GOT3 (cell line): ENCODE measurements at regions not wholly inside any gene's neighbourhood (a gene's known extent, or its start where the extent isn't known, plus 50 kb on each side); places are given as distances from the start of the nearest gene placed in this dataset.
"Not testable (repeated sequence)": the region's sequence is repeated elsewhere in the genome, so short reads cannot be mapped to it uniquely, and the experiment has no call there.

ENCODE experiments used
- DNase-seq: peaks from one replicate; lab custom pipeline; 2025; ENCODE audit warnings: mixed read lengths; lab: John Stamatoyannopoulos, UW

DNA sequence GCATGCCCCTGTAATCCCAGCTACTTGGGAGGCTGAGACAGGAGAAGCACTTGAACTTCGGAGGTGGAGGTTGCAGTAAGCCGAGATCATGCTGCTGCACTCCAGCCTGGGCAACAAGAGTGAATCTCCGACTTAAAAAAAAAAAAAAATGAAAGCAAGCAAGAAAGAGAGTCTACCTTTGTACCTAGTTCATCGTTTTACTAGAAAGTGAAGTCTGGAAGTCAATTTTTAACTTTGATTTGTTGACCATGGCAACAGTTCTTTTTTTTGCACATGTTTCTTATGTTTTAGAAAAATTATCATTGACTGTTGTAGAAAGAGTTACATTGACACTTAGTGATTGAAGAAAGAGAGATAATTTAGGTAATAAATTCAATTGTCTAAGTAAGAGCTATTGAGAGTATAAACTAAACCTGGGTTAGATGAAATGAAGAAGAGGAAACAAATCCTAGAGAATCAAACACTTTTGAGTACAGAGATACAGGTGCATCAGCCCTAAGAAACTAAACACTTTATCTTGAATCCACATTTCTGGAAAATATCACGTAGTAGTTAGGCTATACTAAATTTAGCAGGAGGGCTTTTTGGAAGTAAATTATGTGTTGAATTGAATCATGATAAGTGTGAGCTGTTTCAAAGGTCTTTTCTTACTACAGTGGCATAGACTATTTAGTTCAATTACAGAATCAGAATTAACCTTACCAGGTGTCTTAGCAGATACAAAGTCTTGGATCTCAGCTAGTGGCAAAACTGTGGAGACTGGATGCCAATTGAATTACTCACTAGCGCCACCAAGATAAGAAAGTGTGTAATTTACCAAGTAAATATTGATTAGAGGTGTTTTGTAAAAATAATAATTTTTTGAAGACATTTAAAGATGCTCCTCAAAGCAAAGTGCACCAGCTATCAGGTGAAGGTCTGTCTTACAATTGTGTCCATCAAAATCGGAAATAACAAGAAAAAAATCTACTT is 303.4 kb upstream of the NRXN1 start:
- DNase-seq: no peak

DNA sequence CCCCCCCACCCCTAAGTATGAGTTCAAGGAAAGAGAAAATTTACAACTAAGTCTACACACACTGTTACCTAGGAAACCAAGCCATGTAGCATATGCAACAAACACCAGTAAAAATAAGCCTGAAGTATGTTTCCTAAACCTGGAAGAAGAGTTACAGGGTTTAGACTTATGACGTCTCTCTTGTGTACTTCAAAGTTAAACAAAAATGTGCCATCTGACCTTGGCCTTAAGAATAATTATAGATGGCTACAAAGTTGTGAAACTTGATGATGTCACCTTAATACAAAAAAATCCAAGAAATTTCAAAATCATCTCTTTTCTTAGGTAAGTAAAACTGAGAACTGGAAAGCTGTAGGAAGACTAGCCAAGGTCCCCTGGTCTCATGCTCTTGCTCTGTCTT is 297.6 kb upstream of the NRXN1 start:
- DNase-seq: no peak

DNA sequence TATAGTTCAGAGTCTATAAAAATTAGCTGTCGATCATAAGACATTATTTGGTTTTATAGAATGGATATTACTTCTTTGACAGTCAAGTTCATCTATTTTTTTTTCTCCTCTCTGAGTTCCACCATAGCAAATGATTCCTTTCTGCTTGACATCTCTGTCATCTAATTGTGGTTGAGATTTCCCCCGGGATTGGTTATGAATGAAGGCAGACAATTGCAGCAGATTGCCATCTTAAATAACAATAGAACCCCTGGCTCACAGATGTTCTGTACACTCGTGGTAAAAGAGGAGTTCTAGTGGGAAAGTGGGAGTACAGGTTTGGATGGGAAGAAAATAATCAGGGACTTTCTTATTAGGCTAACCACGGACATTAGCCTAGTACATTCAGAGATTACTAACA is 292.1 kb upstream of the NRXN1 start:
- DNase-seq: no peak

DNA sequence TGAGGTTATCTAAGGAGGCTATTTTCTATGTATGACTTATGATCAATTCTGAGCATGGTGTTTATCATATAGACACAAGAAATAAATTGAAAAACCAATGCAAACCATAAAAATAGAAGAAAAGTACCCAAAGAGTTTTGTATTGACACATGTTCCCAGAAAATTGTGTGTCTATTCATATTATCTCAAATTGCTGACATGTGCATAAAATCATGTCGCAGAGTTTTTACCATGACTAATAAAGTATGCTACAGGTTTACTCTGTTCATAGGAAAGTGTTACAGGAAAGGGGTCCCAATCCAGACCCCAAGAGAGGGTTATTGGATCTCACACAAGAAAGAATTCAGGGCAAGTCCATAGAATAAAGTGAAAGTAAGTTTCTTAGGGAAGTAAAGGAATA is 290.7 kb upstream of the NRXN1 start:
- no peak for DNase-seq

DNA sequence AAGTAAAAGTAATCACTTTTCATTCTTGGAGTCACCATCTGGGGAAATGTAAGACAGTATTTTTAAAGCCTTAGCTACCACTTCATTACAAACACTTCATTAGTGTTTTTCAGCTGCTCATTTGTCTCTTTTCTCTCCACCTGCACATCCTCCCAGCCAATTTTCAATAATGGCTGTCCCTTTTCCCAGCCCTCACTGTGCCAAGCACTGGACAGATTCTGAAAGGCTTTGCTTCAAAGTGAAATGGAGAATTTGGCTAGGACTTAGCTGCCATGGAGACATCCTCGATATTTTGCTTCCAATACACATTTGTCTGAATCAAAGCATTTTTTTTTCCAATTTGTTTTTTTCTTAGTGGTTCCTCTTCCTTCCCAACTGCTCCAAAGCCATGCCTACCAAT is 272.4 kb upstream of the NRXN1 start:
- DNase-seq: no peak

DNA sequence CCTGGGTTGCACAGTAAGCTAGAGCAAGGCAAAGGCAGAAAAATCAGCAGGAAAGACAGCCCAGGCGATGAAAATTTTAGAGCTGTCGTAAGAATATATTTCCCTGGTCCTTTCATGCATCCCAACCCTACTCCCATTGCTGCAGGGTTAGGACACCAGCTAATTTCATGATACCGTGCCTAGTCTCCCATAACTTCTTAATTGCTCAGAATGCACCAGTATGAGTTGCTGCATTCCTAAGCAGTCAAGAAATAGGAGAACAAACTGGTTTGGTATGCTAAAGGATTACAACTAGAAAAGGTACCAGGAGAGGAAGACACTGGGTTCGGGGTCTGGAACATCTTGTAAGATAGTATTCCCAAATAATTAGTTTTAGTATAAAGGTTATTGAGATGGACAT is 269.4 kb upstream of the NRXN1 start:
- DNase-seq: no peak

DNA sequence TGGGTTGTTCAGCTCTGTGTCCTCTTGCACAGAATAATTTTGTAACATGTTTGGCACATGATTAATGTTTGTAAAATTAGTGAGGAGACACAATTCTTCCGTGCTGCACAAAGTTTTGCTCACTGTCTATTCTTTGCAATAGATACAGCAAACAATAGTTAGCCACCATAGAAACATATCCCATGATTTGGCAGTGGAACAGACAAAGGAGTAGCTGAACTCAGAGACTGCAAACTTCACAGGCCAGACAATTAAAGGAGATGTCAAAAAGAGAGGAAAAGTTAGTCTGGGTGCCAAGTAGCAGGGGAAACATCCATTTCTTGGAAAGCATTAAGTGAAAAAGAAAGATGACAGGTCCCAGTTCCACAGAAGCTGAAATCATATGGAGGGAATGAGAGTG is 267.4 kb upstream of the NRXN1 start:
- no peak for DNase-seq

DNA sequence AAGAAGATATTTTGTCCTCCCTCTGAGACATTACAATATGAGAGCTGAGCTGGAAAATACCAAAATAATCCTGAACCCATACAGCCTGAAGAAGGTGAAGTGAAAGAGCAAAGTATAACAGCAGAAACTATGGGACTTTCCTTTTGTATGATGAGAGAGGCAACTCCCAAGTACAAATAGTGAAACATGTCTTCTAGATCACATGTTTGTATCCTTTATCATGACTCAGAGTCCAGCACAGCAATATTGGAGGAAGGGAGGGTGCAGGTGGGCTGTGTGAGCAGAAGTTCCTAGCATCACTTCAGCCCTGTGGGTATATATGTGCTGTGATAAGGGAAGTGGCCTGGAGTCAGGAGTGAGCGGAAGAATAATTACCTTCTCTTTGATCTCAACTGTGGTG is 265.6 kb upstream of the NRXN1 start:
- DNase-seq: no peak

DNA sequence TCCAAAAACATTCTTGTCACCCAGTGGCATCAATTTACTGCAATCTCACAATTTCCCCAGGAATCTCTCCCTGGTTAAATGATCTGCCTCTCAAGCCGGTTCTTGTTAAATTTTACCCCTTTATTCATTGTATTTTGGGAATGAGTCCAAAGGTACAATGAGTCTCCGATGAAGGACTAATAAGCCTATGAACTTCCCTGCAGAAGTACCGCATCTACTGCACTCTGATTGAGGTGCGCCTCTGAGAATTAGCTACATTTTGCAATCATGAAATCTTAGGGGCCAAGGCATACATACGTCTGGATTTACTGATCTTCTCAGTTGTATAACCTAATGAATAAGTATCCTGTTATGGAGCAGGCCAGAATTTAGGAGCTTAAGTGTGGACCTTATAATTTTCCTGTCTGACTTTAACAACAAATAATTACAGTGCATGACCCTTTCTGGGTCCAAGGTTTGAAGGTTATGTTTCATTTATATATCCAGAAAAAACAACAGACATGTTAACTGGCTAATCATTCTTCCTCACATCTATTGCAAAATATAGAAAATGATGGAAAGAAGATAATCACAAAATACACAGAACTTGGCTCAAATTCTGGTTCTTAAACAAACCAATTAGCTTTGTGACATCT is 261.8 kb upstream of the NRXN1 start:
- no peak for DNase-seq

DNA sequence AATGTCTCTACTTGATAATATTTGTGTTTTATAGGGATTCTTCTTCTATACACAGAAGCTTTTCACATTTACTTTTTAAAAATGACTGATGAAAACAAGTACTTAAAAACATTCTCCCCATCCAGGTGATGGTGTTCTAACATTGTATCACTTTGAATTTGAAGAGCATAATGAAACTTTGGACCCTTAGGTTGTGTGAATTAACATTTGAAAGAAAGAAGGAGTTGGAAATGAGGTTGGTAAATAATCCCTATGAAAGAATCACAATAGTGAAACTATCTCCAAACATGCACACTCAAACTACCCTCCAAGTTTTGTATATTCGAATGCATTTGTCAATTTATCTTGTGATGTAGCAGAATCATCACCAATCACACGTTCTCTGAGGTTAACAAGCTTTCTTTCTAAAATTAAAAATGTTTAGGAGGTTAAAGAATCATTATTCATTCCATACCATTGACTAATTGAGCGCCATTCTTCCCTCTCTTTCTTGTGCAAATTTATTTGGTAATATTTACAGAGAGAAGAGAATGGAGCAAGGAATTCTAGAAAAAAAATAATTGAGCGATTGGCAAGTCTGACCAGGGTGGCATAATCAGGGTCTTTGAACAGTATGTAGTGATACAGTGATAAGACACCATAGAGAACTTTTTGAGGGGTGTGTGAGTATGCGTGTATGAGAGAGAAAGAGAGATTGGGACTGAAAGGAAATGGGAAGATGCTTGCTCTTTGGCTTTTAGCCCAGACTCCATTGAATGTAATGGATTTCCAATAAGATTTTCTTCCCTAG is 260.0 kb upstream of the NRXN1 start:
- DNase-seq: no peak

DNA sequence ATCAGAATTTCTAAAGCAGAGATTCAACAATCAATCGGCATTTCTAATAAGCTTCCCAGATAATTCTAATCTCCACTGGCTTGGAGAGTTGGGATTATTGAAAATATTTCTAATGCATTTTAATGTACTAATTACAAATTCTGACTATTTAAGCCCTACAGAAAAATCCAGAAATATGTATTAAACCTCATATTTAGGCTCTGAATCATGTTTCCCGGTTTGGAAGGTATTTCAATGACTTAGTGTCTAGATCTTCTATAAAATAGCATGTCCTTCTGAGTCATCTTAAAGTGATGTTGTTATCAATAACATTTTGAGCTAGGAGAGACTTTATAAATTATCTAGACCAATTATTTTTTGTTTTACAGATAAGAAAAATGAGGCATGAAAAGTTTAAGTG is 258.8 kb upstream of the NRXN1 start:
- DNase-seq: no peak

DNA sequence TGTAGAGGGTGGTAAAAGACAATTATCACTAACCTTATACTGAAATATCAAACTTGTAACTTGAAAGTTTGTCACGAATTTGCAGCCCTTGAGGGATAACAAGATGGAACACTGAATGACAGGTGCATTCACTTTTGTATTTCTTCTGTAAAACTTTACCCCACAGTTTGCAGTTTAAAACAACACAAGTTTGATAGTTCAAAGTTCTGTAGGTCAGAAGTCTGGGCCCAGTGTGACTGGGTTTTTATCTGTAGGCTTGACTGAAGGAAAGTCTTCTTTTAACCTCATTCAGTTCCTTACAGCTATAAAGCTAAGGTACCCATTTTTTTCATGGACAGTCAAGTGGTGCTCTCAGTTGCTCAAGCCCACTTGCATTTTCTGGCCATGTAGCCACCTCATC is 257.1 kb upstream of the NRXN1 start:
- no peak for DNase-seq

DNA sequence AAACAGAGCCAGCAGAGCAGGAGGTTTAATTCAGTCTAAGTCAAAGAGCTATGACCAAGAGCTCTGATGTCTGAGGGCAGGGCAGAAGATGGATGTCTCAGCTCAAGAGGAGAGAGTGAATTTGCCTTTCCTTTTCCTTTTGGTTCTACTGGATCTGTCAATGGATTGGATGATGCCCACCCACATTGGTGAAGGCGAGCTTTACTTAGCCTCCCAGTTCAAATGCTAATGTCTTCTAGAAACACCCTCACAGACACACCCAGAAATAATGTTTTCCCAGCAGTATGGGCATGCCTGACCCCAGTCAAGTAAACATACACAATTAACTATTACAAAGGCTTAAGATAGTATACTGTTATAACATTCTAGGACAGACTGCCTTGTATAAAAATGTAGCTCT is 236.3 kb upstream of the NRXN1 start:
- DNase-seq: no peak

DNA sequence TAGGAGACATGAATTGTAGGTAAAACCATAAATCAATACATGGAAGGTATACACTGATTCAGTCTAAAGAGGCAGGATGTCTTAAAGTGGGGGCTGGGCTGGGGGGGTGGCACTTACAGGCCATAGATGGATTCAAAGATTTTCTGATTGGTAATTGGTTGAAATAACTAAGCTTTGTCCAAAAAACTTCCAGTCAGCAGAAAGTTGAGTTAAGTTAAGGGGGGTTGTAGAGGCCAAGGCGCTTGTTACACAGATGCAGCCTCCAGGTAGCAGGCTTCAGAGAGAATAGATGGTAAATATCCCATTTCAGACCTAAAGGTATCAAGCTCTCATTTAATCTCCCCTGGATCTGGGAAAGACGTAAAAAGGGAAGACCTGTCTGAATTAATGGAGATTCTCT is 233.6 kb upstream of the NRXN1 start:
- DNase-seq: no peak

DNA sequence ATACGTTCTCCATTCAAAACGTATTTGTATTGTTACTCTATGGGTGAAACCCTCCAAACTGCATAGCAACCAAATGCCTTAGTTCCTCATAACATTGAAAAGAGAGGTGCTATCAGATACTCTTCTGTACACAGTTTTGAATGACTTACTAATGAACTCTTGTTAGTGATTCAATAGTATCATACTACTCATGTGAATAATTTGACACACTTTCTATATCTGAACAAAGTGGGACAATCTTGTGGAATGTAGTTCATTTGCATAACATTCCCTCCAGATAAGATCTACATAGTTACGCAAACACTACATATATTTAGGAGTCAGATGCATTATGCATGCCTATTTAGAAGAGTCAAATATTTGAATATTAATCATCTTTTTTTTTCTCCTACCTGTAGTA is 232.0 kb upstream of the NRXN1 start:
- DNase-seq: no peak

DNA sequence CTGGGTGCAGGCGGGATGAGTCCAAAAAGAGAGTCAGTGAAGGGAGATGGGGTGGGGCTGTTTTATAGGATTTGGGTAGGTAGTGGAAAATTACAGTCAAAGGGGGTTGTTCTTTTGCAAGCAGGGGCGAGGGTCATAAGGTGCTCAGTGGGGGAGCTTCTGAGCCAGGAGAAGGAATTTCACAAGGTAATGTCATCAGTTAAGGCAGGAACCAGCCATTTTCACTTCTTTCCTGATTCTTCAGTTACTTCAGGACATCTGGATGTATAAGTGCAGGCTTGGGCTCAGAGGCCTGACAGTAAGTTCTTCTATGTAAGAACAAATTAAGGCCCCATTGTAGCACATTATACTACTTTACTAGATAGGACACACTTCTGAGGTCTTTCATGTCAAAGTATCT is 231.2 kb upstream of the NRXN1 start:
- not testable (repeated sequence) for DNase-seq

DNA sequence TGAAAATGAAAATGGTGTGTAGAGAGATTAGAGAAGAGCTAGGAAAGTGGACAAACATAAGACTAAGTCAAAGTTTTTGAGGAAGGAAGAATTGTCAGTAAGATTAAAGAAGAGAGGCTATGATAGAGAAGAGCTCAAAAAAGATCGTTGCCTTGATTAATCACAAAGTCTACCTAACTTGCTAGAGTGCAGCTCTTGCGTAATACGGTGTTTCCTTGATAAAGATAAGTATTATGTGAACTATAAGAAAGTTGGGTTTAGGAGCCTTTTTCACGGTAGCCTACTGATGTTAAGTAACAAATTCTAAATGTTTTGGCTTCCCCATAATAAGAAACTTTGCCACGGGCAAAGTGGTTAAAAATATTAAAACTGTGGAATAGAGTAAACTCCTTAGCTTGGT is 226.4 kb upstream of the NRXN1 start:
- no peak for DNase-seq

DNA sequence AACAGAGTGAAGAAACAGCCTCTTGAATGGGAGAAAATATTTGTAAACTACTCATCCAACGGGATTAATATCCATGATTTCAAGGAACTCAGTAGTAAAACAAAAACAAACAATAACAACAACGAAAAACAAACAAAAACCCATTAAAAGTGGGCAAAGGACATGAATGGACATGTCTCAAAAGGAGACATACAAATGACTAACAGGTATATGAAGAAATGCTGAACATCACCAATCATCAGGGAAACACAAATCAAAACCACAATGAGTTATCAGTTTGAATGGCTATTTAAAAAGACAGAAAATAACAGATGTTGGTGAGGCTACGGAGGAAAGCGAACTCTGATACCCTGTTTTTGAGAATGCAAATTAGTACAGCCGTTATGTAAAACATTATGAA is 224.8 kb upstream of the NRXN1 start:
- no peak for DNase-seq

DNA sequence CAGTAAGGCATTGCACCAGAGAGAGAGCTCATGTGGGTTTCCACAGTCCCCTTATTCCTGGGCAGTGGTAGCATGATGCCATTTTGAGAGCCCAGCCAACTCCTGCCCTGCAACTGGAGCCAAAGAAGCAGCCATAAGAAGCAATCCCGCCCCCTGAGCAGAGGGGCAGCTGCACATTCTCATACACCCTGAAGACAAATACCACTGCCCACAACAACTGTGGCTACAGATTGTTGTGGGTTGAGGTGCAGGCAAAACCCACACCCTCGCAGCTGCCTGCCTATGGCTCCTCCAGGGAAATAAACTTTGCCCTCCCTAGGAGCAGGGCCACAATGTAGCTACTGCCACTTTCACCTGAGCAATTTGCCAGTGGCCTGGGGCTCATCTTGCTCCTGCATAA is 219.4 kb upstream of the NRXN1 start:
- no peak for DNase-seq

DNA sequence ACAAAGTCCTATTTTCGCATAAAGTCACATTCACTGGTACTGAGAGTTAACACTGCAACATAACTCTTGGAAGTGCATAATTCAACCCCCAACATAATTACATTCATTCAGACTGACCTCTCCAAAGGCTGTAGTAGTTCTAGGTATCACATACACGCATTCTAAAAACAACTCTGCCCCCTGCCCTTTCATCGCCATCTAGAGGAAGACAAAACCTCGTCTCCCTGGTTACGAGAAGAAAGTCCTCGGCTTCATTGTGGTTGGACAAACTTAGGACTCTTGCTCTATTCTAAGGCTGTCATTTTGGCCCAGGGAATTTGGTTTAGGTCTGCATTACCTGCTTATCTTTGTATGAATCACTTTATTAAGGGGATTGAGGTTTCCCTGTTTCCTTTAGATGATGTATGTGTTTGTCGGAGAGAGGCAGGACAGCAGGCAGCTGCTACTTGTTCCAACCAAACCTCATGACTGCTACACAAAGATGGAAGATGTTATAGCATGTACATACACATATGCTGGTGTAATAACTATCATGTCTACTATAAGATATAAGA is 215.4 kb upstream of the NRXN1 start:
- DNase-seq: no peak

DNA sequence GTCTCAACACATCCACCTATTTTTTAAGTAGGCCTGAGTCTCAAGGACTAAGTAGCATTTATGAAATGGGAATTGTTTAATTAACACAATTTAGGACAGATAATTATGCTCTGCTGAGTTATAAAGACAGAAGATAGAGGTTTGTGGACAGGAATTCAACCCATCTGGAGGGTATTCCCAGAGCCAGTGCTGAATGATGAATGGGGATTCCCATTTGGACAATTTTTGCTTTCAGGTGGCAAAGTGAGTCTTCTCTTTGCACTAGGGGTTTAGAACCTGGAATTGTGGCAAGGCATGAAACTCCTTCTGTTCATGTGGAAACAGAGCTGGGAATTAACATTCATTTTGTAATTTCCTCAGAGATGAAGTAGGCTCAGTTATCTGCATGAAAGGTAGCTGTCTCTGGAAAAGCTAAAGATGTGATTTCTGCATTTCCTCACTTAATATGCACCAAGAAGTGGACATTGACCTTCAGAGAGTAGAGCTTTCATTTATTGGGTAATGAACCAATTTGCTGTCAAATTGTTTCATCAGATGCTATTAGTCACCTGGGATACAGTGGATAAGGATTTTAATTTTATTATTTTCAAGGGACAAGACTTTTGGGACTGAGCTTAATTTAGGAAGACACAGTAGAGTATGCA is 212.1 kb upstream of the NRXN1 start:
- no peak for DNase-seq
